GM19463 (cell line): ENCODE measurements at regions not wholly inside any gene's neighbourhood (a gene's known extent, or its start where the extent isn't known, plus 50 kb on each side); places are given as distances from the start of the nearest gene placed in this dataset.

Experiments used
- ATAC-seq: cut with Tn5 transposase; IDR thresholded peaks from one replicate; pipeline ENCODE4 v1.9.1; 2021; ENCODE audit warnings: mild to moderate bottlenecking, moderate library complexity; ENCODE audit not compliant: unreplicated experiment

- peak; percentile 37 for ATAC-seq
These were observed 408.3 kb downstream of the HNRNPD start for GRCh38 chr4:81965454-81965853.

DNA sequence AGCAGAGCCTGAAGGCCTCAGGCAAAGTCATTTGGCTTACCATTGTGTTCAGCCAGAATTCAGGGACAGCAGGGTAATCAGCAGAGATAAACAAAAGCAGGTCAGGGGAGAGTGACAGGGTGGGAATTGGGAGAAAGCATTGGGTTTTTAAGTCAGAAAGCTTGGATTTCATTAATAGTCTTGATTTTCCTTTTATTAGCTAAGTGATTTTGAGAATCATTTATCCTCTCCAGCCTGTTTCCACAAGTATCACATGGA is 410.1 kb downstream of the HNRNPD start:
- ATAC-seq, result no peak

GRCh38 chr4:81963015-81963762 is 410.6 kb downstream of the HNRNPD start:
- ATAC-seq, result no peak

- ATAC-seq, result no peak
These were observed 412.8 kb downstream of the HNRNPD start for GRCh38 chr4:81960961-81961360.

GRCh38 chr4:81954271-81954670 is 419.5 kb downstream of the HNRNPD start:
- ATAC-seq, result no peak

- no peak for ATAC-seq
These were observed 421.8 kb downstream of the HNRNPD start for GRCh38 chr4:81951891-81952455.

DNA sequence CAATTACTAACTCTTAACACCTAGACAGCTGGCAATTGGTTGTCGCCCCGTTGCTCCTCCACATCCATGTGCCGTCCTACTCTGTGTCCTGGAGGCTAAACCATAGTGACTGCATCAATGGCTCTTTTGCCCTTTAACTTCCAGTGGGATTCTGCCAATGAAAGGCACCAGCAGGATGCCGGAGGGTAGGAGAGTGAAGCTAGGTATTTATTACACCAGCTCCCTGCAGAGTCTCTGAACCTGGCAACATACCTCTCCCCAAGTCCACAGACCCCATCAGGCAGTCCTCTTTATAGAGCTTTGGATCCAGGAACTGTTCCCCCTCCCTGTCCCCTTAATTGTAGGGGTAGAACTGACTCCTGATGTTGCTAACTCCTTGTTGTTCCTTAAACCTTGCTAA is 426.8 kb downstream of the HNRNPD start:
- no peak for ATAC-seq

- ATAC-seq, result peak; percentile 42
These were observed 443.1 kb downstream of the HNRNPD start for GRCh38 chr4:81930506-81931238.

- no peak for ATAC-seq
These were observed 450.7 kb downstream of the HNRNPD start for GRCh38 chr4:81923140-81923539.

DNA sequence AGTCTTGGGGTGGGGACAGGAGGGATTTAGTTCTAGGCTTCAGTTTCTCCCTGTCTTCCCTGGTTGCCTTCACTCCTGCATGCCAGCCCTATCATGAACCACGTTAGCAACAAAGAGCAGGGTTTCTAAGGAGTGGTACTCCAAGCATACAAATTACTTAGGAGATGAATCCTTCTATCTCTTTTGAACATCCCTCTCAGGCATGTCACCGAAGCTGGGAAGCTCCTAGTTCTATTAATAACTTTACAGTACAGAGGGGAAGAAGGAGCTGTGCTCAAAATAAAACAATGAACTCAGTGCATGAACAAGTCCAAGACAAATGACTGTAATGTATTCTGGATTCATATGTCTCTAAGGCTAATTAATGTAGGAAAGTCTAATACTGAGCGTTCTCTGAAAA is 450.6 kb upstream of the RASGEF1B start:
- no peak for ATAC-seq

- no peak for ATAC-seq
These were observed 450.0 kb upstream of the RASGEF1B start for GRCh38 chr4:81921751-81922159.

- ATAC-seq, result no peak
These were observed 448.1 kb upstream of the RASGEF1B start for GRCh38 chr4:81919810-81920209.

DNA sequence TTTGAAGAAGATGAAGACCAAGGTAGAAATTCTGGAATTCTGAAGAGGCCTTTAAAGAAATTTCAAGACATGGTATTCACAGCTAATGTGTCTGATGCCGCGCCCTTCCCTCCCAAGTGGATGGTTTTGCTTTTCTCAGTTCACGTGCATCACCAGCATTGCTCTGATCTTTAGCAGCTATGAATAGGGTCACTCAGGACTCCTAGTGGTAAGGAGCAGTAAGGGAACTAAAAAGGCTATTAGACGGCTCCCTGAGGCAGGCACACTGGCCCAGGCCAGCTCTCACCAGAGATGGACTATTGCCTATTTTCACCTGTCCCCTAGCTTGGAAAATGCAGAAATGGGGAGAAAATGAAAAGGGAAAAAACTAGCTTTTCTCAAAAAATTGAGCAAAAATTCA is 447.5 kb upstream of the RASGEF1B start:
- ATAC-seq, result peak; percentile 70

DNA sequence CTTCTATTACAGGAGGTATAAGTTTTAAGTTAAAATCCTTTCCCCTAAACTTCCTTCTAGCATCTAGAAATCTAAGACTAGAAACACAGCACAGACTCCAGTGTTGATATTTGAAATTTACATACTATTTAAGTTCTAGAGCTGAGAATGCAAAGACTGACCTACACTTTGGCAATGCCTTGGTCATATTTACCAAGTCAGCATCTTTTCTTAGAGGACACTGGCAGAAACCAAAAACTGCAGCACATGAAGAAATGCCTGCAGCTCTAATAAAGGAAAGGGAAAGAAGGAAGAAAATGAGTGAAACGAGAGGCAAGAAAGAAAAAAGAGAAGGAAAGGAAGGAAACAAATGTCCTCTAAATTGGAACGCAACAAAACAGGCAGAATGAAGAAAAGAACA is 443.7 kb upstream of the RASGEF1B start:
- ATAC-seq, result no peak

GRCh38 chr4:81914623-81915022 is 442.9 kb upstream of the RASGEF1B start:
- ATAC-seq, result peak; percentile 74

DNA sequence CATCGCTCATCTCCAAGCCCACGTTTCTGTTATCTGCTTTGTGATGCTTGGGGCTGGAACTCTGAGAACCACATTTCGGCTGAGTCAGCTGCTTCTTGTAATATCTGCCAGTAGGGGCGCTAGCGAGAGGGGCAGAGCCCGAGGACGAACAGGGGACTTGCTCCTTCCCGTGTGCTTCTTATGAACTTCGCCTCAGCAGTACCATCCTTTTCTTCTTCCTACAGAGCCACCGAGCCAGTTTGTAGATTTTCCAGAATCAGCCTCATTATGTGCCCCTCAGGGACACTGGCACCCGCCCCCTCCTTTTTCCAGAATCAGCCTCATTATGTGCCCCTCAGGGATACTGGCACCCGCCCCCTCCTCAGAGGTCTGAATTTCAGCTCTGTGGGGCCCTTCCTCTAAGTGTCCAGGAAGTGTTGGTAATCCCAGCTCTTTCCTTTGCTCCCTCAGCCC is 441.7 kb upstream of the RASGEF1B start:
- ATAC-seq, result peak; percentile 68

GRCh38 chr4:81912376-81913030 is 440.8 kb upstream of the RASGEF1B start:
- no peak for ATAC-seq

GRCh38 chr4:81906905-81907304 is 435.2 kb upstream of the RASGEF1B start:
- no peak for ATAC-seq

- peak; percentile 100 for ATAC-seq
These were observed 434.3 kb upstream of the RASGEF1B start for GRCh38 chr4:81905971-81906370.

GRCh38 chr4:81904121-81904520 is 432.4 kb upstream of the RASGEF1B start:
- ATAC-seq, result no peak

DNA sequence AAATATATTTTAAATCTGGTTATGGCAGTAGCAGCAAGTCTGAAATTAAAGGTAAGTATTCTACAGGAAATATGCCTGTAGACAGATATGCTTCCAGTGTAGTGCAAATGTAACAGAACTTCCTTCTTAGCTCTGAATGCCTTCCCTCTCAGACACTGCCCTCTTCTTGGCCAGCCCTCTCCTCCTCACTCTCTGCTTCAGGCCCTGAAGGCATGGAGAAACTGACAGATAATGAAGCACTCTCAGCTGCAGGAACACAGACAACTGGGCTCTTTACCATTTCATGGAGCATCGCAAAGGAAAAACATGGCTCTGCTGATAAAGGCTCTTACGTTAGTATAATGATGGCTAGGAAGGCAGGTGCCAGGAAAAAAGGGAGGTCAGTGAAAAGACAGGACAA is 431.5 kb upstream of the RASGEF1B start:
- ATAC-seq, result no peak
